Retinal pigment epithelial cell (primary cell): ENCODE measurements at regions not wholly inside any gene's neighbourhood (a gene's known extent, or its start where the extent isn't known, plus 50 kb on each side); places are given as distances from the start of the nearest gene placed in this dataset.

Source experiments
- DNase-seq: peaks from one replicate; pipeline ENCODE4 v3.0.0-alpha.2; 2010; ENCODE audit warnings: low read depth
- H3K4me3 ChIP-seq: 2 replicates; pipeline ENCODE4 v1.5.1; 2011; ENCODE audit warnings: mild to moderate bottlenecking, low read length, control low read depth, moderate library complexity
- TF ChIP-seq, protein P1 (sequence below): conservative IDR thresholded peaks from 2 replicates; pipeline ENCODE4 v1.5.1; 2011; ENCODE audit warnings: low read depth, low read length, control low read depth, inconsistent platforms

DNA sequence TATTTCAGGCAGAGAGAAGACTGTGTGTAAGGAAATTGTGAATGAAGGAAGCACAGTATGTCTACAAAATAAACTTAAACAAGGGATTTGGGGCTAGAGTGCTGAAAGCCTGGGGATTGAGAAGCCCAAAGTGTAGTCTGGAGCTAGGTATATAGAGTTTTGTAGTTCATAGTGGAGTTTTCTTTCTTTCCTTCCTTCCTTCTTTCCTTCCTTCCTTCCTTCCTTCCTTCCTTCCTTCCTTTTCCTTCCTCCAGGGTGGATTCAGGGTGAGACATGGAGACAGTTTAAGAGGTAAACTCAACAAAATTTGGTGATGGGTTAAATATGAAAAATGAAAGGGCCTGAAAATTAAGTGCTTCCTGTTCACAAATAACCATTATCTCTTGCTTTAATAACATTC lies 757.8 kb upstream of the CXADR start:
- TF ChIP-seq, protein P1, sequence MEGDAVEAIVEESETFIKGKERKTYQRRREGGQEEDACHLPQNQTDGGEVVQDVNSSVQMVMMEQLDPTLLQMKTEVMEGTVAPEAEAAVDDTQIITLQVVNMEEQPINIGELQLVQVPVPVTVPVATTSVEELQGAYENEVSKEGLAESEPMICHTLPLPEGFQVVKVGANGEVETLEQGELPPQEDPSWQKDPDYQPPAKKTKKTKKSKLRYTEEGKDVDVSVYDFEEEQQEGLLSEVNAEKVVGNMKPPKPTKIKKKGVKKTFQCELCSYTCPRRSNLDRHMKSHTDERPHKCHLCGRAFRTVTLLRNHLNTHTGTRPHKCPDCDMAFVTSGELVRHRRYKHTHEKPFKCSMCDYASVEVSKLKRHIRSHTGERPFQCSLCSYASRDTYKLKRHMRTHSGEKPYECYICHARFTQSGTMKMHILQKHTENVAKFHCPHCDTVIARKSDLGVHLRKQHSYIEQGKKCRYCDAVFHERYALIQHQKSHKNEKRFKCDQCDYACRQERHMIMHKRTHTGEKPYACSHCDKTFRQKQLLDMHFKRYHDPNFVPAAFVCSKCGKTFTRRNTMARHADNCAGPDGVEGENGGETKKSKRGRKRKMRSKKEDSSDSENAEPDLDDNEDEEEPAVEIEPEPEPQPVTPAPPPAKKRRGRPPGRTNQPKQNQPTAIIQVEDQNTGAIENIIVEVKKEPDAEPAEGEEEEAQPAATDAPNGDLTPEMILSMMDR: no peak
- DNase-seq: no peak
- no peak overlapping the region for H3K4me3 ChIP-seq

DNA sequence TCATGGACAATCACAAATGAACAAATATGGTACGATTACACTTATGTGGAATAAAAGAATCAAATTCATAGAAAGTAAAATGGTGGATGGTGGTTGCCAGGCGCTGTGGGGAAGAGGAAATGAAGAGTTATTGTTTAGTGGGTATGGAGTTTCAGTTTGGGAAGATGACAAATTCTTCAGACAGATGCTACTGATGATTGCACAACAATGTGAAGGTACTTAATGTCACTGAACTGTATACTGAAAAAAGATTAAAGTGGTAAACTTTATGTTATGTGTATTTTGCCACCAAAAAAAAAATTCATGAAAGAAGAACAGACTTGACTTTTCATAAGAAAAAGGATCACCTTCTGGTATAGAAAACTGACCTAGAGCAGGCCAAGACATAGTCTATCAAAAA lies 745.6 kb upstream of the CXADR start:
- TF ChIP-seq, protein P1: no peak
- H3K4me3 ChIP-seq: no peak overlapping the region
- DNase-seq: no peak

DNA sequence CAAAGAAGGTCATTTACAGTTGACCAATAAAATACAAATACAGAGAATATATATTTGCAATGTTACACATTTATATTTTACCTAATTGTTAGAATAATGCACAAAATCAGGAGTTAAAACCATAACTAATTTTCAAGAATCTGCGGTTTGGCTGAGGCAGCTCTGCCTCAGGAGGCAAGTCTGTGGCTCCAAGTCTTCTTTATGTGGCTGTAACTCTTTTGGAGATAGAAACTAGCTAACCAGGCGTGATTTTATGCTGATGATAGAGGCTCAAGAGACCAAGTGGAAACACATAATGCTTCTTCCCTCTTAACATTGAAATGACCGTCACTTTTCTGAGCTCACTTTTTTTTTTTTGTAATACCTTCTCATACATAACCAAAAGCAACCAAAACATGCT lies 744.7 kb upstream of the CXADR start:
- TF ChIP-seq, protein P1: no peak
- no peak overlapping the region for H3K4me3 ChIP-seq
- no peak for DNase-seq

DNA sequence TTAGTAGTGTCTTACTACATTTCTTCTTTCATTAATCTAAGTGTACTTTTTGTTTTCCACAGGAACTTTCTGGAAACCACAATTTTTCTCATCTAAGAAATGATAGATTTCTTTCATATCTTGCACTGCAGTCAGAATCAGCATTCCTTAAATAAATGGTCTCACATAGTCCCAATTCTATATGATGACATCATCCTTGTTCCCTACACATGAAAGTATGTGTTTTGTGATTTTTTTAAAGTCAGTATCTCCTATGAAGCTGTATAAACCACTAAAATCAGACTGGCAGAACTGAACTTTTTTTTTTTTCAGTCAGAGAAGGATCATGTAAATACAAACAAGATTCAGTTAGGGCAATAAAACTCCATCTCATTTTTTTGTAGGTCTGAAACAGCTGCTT lies 742.6 kb upstream of the CXADR start:
- TF ChIP-seq, protein P1: no peak
- H3K4me3 ChIP-seq: no peak overlapping the region
- no peak for DNase-seq

DNA sequence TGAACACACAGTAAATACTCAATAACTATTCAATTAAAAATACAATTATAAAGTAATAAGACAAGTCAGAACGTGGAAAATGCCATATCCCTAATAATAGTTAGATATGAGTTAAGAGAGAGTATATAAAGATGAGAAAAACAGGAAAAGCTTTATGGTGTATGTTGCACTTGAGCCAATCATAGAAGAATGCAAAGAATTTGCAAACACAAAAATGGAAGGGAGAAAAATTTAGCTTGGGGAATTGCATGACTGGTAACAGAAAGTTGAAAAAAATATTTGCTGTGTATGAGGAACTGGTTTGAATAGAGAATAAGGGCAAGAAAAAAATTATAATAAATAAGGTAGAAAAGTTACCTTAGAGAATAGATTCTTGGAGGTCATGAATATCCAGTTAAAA lies 739.6 kb upstream of the CXADR start:
- DNase-seq: no peak
- TF ChIP-seq, protein P1: no peak
- H3K4me3 ChIP-seq: no peak overlapping the region

DNA sequence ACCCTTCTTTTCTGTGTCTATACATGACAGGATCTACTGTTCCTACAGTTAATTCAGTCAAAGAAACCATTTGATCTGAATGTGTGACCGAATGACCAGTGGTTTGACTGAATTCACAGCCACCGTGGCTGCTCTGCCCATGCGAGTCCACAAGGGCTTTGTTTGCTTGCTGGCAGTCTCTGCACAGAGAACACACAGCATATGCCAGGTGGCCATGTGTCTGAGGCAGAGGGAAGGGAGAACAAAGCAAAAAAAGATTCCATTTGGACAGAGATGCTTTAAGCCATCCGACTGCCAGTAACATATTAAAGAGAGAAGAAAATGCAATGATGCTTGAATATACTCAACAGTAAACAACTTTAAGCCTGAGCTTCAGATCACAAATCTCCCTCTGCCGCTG lies 737.8 kb upstream of the CXADR start:
- DNase-seq: no peak
- TF ChIP-seq, protein P1: no peak
- no peak overlapping the region for H3K4me3 ChIP-seq

DNA sequence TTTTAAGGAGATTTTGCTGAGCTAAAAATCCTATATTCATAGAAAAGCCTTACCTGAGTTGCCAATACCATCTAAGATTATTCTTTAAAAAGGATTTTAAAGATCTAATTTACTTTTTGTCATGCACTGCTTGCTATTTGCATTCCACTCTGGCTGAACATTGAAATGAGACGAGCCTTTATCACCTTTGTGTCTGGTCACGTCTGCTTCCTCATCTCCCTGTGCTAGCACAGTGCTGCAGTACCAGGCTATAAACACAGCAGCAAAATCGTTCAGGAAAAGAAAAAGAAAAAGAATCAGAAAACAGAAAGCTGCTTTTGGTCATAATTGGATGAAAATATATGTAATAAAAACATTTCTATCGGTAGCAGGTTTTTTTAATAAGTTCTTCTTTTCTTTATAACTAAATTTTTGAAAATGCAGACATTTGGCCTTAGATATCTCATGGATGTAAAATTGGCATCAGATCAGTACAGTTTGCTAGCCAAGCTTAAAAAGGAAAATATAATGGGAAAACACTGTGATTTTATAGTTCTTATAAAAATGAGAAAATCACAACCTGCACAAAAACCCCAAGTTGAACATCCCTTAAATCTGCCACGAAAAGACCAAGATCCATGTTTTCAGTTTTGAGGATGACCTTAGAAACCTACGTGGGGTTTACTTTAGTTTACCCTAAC lies 735.7 kb upstream of the CXADR start:
- no peak overlapping the region for H3K4me3 ChIP-seq
- no peak for DNase-seq
- TF ChIP-seq, protein P1: no peak
